HPDE6-E6E7 (cell line): ENCODE measurements at regions not wholly inside any gene's neighbourhood (a gene's known extent, or its start where the extent isn't known, plus 50 kb on each side); places are given as distances from the start of the nearest gene placed in this dataset.

Experiments used
- DNase-seq: peaks from one replicate; pipeline ENCODE4 v3.0.0; 2011; ENCODE audit warnings: missing footprints; ENCODE audit errors: extremely low spot score

DNA sequence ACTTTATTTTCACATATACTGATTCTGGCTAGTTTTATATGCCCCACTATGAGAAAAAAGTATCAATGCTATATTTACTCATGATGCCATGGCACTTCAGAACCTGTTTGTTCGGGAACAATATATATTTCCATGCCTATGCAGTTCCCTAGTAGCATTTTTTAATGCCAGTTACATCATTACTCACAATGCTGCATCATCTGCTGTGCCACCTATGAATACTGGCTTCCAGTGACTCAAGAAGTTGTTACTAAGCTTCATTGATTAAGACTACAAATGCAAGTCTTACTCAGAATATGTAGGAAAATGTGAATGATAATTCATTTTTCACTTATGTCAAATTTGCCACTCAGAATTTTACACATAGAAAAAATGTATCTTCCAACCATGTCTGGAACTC lies 97.9 kb downstream of the MAFB start:
- DNase-seq, result no peak

DNA sequence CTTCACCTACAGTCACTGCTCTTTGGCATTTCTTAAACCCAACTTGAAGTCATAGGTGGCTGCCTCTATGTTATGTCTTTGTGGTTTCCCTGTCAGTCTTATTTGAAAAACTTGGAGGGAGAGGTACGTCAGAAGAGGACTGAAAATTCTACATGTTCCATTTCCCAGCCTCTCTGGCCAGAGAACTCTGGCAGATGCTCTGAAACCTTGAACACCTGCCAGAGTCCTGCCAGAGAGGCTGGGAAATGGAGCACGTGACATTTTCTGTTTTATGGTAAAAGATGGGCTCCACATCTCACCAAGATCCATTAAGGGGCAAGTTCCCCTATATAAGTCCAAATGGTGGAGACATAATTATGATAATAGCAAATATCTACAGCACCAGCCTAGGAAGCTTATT lies 99.5 kb downstream of the MAFB start:
- DNase-seq, result no peak

DNA sequence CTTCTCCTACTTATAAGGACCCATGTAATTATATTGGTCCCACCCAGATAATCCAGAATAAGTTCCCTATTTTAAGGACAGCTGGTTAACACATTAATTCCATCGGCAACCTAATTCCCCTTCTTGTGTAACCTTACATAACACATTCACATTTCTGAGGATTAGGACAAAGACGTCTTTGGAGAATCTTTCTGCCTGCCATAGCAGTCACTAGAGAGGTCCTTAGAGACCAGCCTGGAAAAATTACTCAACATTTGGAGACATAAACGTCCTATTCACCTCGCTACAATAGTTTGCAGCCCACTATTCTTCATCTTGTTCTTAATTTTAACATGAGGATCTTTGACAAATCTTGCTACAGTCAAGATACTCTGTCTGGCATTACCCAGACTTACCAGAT lies 100.1 kb downstream of the MAFB start:
- no peak for DNase-seq

DNA sequence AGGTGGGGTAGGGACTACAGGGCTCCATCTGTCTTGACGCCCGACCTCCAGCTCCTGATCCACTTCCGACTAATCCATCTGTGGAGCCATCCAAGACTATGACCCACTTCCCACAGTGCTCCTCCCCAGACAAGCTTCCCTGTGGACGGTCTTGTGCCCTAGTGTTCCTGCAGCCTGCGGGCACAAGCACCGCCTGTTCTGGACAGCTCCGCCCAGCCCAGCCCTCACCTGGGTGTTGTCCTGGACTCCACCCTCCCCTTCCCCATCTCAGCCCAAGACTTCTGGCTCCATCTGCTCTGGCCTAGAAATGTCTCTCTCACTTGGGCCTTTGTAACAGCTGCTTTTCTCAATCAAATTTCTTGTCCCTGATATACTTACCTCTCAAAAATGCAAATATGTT lies 102.0 kb downstream of the MAFB start:
- DNase-seq, result no peak

DNA sequence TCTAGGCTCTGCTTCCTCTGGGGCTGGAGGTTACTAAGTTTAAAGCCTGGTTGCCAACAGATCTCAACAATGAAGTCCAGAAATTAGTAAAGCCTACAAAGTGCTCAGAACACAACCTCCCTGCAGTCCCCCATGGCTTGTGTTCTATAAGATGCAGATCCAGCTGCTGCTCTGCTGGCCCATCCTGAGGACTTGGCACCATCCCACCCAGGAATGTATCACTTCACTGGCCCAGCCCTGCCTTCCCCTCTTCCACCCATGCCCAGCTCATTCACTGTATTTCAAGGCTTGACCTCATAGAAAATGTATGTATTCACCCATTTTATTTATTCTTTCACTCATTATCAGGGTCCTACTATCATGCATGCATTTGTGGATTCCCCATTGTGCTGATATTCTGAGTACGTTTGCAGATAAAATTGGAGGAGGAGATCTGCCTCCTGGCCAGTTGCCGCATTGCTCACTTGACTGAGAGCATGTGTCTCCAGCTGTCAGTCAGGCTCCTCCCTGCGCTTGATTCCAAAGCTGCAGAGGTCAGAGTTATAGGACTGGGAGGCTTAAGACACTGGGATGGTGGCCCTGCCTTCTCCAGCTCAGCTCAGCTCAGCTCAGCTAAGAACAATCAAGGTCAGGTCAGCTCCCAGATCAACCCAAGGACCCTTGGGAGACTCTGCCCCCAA lies 104.8 kb downstream of the MAFB start:
- no peak for DNase-seq

DNA sequence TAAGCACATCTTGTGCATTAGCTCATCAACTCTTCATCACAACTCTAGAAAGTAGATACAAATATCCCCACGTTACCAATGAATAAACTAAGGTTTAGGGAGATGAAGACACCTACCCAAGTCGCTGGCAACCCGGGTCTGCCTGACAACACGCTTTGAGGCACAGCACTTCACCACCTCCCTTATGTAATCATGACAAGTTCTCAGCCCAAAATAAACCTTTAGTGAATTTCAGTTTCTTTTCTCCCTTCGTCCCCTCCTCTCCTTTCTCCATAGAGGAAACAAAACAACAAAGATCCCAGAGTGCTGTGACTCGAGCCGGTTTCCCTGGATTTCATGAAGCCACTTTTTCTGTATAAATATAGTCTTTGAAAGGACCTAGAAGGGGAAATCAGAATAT lies 105.4 kb downstream of the MAFB start:
- no peak for DNase-seq

DNA sequence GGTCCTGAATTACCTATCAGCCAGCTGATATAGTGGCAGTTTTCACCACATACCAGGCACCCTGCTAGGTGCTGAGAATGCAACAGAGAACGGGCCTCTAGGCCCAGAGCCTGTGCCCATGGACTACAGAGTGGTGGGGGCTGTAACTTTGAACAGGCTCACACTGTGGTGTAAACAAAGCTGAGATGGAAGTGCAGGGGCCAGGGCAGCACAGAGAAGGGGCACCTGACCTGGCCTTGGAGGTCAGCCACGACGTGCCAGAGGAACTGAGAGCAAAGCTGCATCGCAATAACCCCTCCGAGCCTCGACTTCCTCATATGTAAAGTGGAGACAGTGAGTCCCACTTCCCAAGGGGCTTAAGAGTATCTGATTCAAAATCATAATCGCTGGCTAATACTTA lies 105.8 kb downstream of the MAFB start:
- DNase-seq, result no peak

DNA sequence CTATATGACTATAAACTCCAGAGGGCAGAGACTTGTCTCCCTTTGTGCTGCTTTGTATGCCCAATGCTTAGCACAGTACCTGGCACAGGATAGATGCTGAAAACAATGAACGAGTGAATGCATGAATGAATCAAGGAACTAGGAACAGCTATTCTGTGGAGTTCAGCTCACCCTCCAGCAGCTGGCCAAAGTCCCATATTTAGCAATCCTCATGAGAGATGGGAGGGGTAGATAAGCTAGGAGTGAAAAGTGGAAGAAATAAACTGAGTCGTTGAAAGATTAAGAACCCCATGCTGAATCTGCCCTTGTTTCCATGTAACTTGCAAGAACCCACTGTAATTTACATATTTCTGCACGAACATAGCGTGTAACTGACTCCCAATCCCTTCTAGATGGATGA lies 106.5 kb downstream of the MAFB start:
- DNase-seq, result no peak

DNA sequence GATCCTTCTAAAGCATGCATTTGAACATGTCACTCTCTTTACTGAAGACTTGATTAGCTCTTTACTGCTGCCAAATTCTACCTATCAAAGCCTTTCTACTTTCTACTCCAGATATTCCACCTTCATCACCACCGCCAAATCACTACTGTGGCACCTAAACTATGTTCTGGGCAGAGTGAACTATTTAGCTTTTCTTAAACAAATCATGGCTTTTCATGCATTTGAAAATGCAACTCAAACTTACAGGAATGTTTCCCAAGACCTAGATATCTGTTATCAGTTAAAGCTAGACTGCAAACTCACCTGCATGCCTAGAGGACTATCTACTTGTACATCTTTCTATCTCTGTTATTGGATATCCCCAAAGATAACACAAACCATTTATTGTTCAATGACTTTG lies 109.3 kb downstream of the MAFB start:
- no peak for DNase-seq

DNA sequence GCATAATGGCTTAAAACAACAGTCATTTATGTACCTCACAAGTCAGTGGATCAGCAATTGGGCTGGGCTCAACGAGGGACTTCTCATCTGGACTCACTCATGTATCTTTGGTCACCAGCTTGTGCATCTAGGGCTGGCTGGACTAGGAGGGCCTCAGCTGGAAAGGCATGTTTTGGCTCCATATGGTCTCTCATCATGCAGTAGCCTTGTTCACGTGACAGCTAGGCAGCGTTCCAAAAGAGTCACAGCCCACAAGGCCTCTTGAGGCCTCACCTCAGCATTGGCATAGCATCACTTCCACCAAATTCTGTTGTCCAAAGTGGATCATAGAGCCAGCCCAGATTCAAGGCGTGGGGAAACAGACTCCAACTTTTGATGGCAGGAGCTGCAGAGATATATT lies 110.1 kb downstream of the MAFB start:
- DNase-seq, result no peak

DNA sequence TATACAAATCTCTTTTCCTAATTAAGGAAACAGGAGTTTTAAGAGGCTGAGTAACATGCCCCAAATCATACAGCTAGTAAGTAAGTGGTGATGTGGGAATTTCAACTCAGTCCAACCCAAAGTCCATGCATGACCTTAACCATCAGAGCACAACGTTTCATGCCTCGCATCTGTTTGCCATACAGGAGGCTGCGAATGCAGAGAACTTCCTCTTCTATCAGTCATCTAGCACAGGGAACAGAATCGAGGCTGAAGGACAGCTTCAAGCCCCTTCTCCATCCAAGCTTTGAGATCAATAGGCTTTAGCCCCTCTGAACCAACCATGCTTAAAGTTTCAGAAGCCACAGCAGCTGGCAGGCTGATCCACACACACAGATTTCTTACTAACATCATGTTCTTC lies 113.2 kb downstream of the MAFB start:
- DNase-seq, result no peak

DNA sequence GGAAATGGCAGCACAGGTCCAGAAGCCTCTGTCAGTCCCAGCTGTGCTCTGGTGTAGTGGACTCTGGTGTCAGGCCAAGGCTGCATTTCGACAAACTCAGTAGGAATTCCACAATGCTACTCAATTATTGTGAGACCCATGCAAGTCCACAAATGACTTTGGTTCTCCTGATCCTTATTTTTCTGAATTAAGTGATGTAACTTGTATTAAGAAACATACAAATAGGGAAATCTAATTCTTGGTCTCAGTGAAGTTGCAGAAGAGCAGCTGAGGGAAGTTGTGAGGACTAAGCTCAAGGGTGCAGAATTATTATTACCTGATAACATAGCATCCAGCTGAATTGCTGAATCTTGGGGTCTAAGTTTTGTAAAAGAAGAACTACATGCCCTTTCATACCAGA lies 116.8 kb downstream of the MAFB start:
- DNase-seq, result no peak

DNA sequence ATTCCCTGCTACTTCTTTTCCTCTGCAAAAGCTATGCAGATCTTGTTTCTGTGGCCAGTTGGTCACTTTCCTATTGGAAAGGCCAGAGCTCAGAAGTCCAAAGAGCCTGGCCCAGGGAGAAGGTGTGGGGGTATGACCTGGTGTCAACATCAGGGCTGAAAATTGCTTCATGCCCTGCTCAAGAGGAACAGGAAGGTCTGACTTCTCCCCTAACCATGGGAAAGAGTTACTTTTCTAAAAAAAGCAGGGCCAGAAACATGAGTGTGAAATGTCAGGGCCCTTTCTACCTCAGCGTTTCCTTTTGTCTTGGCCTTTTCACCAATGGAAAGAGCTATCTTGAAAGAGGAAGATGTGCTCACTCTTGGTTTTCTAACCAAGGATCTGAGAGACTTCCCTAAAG lies 117.4 kb downstream of the MAFB start:
- no peak for DNase-seq

DNA sequence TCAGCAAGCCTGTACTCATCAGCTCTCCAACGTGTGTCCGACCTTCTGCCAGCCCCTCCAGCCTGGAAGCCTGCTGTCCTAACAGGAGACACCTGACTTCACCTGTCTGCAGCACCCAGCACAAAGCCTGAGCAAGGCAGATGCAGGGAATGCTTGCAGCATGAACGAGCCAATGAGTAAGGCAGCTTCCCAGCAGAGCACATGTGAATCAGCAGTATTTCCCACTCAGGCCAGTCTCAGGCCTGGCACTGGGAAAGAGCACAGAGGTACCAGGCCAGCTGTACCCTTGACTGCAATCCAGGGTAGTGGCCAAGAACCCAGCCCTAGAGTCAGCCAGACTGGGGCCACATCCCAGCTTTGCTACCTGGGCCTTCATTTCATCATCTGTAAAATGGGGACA lies 120.8 kb downstream of the MAFB start:
- DNase-seq, result no peak

DNA sequence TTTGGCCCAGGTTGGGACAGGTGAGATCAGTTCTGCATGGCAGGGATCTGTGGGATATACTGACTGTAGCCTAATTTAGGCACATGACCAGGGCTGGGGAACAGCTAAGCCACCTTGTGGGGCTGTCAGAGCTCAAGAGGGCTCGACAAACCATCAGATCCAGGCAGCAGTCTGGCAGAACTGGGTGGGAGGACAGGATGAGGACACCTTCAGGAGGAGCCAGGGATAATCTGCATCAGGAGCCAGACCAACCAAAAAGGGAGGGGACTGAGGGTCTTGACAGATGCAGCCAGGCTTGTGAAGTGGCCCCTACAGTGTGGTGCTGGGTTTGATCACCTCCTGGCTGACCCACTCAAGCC lies 123.4 kb downstream of the MAFB start:
- no peak for DNase-seq

DNA sequence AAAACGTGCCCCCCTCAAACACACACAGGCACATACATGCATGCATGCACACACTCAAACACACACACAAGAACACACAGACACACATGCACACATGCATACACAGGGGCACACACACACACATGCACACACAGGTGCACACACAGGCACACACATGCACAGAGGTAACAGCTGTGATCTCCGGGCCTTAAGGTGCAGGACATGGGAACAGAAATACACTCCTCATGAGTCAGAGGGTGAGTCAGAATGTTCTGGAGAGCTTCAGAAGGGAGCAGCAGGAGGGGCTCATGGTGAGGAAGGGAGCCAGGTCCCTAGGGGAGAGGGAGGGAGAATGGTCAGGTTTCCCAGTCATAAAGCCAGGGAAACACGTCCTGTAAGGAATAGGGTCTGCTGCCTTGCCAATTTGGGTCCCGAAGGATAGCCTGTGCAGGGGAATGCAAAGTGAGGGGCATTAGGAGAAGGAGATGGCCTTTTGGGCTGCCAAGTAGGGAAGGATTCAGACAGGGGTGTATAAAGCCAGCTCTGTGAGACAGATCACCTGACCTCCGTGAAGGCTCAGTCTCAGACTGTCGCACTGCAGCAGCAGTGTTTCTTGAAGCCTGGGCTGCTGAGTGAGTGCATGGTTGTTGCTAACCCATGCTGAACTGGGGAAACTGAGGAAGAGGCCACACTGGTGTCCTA lies 123.9 kb downstream of the MAFB start:
- DNase-seq, result peak; percentile 63

DNA sequence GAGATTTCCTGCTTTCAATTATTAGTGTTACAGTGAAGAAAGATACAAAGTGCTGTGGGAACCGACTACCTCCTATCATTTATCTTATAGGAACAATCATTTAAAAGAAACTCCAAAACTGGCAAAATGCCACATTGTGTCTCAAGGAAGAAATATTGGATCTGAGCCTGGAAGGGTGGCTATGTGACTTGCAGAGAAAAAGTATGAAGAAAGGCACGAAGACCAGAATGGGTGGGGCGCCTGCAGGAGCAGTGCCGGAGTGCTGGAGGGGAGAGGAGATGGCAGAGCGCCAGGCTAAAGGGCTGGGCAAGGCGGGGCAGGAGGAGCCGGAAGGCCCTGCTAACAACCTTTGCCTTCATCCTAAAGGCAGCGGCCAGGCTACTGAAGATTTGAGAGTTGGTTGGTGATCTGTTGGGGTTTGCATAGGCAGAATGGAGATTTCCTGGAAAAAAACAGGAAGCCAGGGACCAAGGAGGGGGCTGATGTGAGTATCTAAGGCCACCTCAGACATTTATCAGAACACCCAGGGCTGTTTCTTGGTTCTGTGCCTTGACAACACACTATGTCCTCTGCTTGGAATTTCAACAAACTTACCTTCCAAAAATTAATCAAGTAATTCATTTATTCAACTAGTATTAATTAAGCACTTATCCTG lies 125.6 kb downstream of the MAFB start:
- DNase-seq, result peak; percentile 22

DNA sequence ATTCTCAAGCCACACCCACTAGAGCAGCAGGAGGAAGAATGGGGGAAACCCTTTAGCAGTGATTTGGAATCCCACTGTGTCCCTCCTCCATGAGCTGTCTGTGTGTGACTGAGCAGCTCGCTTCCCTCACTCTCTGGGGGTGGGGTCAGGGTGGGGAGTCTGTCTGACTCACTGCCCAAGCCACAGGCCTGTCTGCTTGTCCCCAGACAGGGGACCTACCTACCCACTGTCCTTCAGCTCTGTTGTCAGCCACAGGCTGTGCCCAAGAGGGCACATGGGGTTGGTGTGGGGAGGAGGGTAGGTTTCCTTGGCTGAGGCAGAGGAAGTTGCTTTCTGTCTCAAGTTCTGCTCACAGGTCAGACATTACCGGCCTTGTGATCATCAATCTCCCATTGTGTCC lies 127.0 kb downstream of the MAFB start:
- DNase-seq, result no peak

DNA sequence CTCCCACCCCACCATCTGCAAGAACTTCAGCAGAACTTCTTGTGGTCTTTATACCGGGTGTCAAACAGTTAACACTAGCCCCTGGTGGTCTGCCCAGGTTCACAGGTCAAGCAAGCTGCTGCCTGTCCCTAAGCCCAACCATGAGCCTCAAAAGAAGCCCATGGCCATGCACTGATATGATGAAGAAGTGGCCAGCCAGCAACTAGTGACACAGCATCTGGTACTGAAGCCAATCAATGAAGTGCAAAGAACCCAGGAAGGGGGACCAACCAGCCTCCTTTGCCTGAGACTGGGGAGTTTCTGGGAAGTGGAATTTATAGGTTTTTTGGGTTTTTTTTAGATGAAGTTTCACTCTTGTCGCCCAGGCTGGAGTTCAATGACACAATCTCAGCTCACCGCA lies 127.8 kb downstream of the MAFB start:
- no peak for DNase-seq

DNA sequence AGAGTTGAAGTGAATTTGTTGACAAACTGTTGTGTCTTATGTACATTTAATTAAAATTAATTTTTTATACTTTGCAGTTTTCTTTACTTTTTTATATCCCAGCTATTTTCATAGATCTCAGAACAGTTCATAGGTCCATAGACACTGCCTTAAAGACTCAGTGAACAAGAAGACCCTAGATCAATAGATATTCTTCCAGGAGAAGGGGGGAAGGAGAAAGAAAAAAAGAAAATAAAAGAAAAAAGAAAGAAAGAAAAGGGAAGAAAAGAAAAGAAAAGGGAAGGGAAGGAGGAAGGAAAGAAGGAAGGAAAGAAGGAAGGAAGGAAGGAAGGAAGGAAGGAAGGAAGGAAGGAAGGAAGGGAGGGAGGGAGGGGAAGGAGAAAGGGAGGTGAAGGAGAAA lies 130.8 kb downstream of the MAFB start:
- DNase-seq, result no peak

DNA sequence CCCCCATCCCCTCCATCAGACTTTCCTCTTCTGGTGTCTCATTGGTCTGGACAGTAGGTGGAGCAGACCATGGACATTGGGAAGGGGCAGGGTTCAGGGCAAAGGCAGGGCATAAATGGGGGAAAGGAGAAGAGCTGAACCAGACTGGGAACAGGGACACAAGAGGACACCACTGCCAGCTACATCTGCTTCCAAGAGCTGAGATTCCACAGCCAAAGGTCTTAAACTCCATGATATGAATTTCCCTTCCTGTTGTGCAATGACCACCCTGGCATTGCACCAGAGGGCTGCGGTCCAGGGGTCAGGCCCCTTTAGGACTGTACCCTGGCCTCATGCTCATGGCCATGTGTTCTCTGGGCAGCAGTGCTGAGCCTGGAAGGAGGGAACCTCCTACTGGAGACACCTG lies 137.9 kb downstream of the MAFB start:
- DNase-seq, result no peak

DNA sequence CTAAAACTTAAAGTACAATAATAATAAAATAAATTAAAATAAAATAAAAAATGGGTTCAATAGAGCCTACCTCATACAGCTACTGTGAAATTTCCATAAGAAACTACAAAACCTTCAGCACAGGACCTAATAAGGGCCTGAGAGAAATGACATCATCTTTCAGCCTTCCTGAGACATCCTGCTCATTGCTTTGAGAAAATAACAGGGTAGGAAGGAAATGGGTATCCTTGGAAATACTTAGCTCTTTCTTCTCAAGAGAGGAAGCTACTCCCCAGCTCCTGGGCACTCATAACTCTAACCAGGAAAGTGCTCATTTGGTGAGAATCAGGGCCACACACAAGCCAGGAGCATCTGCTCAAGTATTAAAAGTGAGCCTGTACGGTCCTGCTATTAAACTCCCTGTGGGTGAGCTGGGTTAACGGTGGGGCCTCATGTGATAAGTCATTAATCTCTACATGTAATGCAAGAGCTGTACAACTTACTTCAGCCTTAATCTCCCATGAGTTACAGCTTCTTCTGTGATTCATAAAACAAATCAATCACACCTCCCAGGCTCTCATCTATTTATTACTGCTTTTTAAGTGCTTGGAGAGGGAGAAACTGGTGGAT lies 141.4 kb downstream of the MAFB start:
- DNase-seq, result no peak

DNA sequence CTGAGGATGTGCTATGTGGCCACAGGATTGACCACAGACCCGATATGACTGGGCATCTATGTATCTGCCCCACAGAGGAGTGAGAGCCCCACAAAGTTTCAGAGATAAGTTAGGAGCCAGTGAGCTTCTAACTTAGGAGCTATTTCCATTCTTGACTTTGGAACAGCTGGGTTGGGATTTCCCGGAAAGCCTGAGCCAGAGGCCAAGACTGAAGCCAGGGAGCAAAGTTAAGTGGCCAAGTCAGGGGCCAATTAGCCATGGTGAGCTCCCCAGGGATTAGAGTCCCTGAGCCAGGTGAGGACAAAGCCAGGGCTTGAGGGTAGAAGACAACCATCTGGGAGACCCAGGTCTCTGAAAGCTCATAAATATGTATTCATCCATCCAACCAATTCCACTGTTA lies 143.6 kb downstream of the MAFB start:
- DNase-seq, result no peak
